ENCODE measurements at regions not wholly inside any gene's neighbourhood (a gene's known extent, or its start where the extent isn't known, plus 50 kb on each side); places are given as distances from the start of the nearest gene placed in this dataset.

- DNase-seq (ENCODE audit: low read depth in 2 of 2), result no peak
Measured at GRCh38 chr5:89470658-89471057, 587.7 kb upstream of the MEF2C start.

- DNase-seq (ENCODE audit: low read depth in 2 of 2), result no peak
Measured at GRCh38 chr5:89458332-89458656, 575.3 kb upstream of the MEF2C start.

GRCh38 chr5:89457411-89458331 is 574.7 kb upstream of the MEF2C start:
- no peak for DNase-seq (ENCODE audit: low read depth in 2 of 2)

- no peak for DNase-seq (ENCODE audit: low read depth in 2 of 2)
Measured at GRCh38 chr5:89452081-89452480, 569.1 kb upstream of the MEF2C start.

- no peak for DNase-seq (ENCODE audit: low read depth in 2 of 2)
Measured at GRCh38 chr5:89451263-89451662, 568.3 kb upstream of the MEF2C start.

GRCh38 chr5:89450149-89450538 is 567.2 kb upstream of the MEF2C start:
- no peak for DNase-seq (ENCODE audit: low read depth in 2 of 2)

- no peak for DNase-seq (ENCODE audit: low read depth in 2 of 2)
Measured at GRCh38 chr5:89449392-89450148, 566.6 kb upstream of the MEF2C start.

GRCh38 chr5:89447027-89447426 is 564.0 kb upstream of the MEF2C start:
- DNase-seq (ENCODE audit: low read depth in 2 of 2), result no peak

GRCh38 chr5:89445106-89445745 is 562.2 kb upstream of the MEF2C start:
- no peak for DNase-seq (ENCODE audit: low read depth in 2 of 2)

- no peak for DNase-seq (ENCODE audit: low read depth in 2 of 2)
Measured at GRCh38 chr5:89444088-89444487, 561.1 kb upstream of the MEF2C start.

GRCh38 chr5:89443508-89443907 is 560.5 kb upstream of the MEF2C start:
- no peak for DNase-seq (ENCODE audit: low read depth in 2 of 2)

GRCh38 chr5:89441965-89442364 is 559.0 kb upstream of the MEF2C start:
- DNase-seq (ENCODE audit: low read depth in 2 of 2), result no peak

- DNase-seq (ENCODE audit: low read depth in 2 of 2), result no peak
Measured at GRCh38 chr5:89440670-89441069, 557.7 kb upstream of the MEF2C start.

GRCh38 chr5:89437450-89438435 is 554.8 kb upstream of the MEF2C start:
- DNase-seq (ENCODE audit: low read depth in 2 of 2), result no peak

- DNase-seq (ENCODE audit: low read depth in 2 of 2), result no peak
Measured at GRCh38 chr5:89436464-89436863, 553.5 kb upstream of the MEF2C start.

- no peak for DNase-seq (ENCODE audit: low read depth in 2 of 2)
Measured at GRCh38 chr5:89435347-89435746, 552.4 kb upstream of the MEF2C start.

GRCh38 chr5:89428624-89429023 is 545.6 kb upstream of the MEF2C start:
- DNase-seq (ENCODE audit: low read depth in 2 of 2), result no peak

GRCh38 chr5:89425062-89425461 is 542.1 kb upstream of the MEF2C start:
- no peak for DNase-seq (ENCODE audit: low read depth in 2 of 2)

- DNase-seq (ENCODE audit: low read depth in 2 of 2), result no peak
Measured at GRCh38 chr5:89421035-89421434, 538.1 kb upstream of the MEF2C start.

- DNase-seq (ENCODE audit: low read depth in 2 of 2), result no peak
Measured at GRCh38 chr5:89418407-89419085, 535.6 kb upstream of the MEF2C start.

GRCh38 chr5:89417990-89418389 is 535.0 kb upstream of the MEF2C start:
- no peak for DNase-seq (ENCODE audit: low read depth in 2 of 2)

All from activated CD8-positive, alpha-beta memory T cell treated with anti-CD3 and anti-CD28 coated beads for 4 hours (primary cell).